Retinal pigment epithelial cell (primary cell): ENCODE measurements at regions not wholly inside any gene's neighbourhood (a gene's known extent, or its start where the extent isn't known, plus 50 kb on each side); places are given as distances from the start of the nearest gene placed in this dataset.

ENCODE experiments used
- DNase-seq: peaks from one replicate; pipeline ENCODE4 v3.0.0-alpha.2; 2010; ENCODE audit warnings: low read depth
- H3K4me3 ChIP-seq: 2 replicates; pipeline ENCODE4 v1.5.1; 2011; ENCODE audit warnings: mild to moderate bottlenecking, low read length, control low read depth, moderate library complexity
- TF ChIP-seq, protein P1 (sequence below): conservative IDR thresholded peaks from 2 replicates; pipeline ENCODE4 v1.5.1; 2011; ENCODE audit warnings: low read depth, low read length, control low read depth, inconsistent platforms

DNA sequence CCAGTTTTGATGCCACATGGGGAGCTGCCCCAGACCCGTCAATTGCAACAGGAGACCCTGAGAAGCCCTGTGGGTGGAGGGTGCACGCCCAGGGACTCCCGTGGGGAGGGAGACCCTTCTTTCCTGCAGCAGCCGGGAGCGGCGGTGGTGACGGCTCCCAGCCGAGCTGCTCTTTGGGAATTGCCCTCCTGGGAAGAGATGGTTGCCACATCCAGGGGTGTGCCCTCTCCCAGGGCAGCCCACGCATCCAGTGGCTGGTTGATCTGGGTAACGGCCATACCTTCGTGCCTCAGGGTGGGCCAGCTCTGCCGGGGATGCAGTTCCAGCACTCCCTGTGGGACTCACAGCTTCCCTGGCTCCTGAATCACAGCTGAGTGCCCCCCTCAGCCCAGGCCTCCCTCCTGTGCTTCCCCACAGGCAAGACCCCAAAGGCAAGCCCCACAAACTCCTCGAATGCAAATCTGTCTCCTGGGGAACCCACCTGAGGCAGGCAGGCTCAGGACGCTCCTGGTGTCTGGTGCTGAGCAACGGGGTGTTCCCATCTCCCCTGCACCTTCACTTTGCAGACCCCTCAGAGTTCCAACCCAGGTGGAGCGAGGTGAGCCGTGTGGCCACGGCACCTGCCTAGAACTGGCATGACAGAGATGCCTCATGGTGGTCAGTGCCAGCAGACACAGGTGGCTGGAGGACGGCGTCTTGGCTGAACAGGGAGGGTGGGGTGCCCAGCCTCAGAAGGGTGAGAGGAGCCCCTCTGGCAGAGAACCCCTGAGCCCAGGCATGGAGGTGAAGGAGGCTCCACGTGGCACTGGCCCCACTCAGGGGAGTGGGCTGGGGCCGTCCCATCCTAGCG, 1027.4 kb downstream of the BRD1 start:
- DNase-seq, result no peak
- H3K4me3 ChIP-seq, result no peak overlapping the region
- TF ChIP-seq, protein P1, sequence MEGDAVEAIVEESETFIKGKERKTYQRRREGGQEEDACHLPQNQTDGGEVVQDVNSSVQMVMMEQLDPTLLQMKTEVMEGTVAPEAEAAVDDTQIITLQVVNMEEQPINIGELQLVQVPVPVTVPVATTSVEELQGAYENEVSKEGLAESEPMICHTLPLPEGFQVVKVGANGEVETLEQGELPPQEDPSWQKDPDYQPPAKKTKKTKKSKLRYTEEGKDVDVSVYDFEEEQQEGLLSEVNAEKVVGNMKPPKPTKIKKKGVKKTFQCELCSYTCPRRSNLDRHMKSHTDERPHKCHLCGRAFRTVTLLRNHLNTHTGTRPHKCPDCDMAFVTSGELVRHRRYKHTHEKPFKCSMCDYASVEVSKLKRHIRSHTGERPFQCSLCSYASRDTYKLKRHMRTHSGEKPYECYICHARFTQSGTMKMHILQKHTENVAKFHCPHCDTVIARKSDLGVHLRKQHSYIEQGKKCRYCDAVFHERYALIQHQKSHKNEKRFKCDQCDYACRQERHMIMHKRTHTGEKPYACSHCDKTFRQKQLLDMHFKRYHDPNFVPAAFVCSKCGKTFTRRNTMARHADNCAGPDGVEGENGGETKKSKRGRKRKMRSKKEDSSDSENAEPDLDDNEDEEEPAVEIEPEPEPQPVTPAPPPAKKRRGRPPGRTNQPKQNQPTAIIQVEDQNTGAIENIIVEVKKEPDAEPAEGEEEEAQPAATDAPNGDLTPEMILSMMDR, result no peak

DNA sequence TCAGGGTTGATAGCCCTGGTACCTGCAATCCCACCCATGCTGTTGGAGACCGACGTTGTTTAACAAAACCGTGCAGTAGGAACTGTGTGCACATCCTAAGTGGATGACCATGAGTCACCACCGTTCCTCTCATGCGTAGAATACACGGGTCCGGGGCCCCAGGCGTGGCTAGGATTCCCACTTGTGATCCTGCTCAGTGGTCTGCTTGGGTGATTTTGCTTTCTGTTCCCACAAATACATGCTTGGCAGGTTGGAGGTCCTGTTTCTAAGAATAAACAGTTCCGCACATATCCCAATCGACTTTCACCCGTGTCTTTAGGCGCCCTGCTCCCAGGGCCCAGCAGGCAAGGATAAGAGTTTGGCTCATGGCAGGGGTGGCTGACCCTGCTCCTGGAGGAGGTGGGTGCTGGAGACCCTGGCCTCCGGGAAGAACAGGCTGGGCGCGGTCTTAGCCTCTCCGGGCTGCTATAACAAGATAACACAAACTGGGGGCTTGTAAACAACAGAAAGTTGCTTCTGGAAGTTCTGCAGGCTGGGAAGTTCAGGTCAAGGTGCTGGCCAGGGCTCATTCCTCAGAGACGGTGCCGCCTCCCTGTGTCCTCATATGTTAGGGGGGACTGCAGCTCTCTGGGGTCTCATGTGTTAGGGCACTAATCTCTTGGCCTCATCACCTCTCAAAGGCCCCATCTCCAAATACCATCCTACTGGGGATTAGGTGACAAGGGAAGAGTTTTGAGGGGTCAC, 1028.3 kb downstream of the BRD1 start:
- H3K4me3 ChIP-seq, result no peak overlapping the region
- TF ChIP-seq, protein P1, result no peak
- DNase-seq, result no peak

DNA sequence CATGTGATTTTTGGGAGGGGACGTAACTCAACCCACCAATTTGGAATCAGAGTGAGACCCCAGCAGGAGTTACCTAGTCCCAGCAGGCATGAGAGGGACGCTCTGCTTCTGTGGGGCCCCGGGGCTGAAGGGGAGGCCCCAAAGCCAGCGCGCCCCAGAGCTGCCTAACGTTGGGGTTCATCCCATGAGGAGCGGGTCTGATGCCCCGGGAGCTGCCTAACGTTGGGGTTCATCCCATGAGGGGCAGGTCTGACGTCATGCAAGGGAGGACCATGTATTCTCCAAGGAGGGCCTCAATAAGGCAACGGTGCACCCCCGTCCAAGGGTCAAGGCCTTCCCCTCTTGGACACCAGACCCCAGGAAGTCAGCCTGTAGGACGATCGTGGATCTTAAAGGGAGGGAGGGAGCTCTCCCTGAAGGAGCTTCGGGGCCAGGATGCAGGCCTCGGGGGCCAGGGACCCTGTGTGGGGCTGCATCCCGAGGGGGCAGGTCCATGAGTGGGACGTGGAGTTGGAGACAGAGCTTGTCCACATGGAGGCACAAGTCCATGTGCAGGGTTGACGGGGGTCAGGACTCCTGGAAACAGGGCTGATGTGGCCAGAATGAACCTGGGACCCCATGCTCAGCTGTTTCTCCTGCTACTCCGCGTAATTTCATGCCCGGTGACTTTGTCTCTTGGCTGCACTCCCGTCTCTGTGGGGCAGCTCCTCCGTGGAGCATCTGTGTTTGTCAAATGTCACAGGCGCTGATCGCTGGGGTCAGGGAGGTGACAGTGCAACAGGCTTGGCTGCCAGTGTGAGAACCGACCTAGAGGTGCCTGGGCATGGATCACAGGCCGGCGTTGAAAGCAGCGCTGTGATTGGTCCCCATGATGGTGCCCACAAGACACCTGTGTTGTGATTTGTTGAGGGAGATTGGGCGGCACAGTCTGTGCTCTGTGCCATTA, 1029.1 kb downstream of the BRD1 start:
- TF ChIP-seq, protein P1, result no peak
- no peak overlapping the region for H3K4me3 ChIP-seq
- no peak for DNase-seq

DNA sequence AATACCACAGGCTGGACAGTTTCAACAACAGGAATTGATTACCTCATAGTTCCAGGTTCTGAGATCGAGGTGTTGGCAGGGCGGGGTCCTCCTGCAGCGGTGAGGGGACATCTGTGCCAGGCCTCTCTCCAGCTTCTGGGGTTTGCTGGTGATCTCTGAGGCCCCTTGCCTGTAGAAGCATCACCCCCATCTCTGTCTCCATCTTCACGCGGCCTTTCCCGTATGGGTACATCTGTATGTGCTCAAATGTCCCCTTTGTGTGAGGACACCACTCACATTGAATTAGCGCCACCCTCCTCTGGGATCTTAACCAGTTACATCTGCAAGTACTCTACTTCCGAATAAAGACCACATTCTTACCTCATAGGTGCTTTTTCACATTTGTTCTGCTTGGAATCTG, 1029.9 kb downstream of the BRD1 start:
- no peak overlapping the region for H3K4me3 ChIP-seq
- DNase-seq, result no peak
- TF ChIP-seq, protein P1, result no peak

DNA sequence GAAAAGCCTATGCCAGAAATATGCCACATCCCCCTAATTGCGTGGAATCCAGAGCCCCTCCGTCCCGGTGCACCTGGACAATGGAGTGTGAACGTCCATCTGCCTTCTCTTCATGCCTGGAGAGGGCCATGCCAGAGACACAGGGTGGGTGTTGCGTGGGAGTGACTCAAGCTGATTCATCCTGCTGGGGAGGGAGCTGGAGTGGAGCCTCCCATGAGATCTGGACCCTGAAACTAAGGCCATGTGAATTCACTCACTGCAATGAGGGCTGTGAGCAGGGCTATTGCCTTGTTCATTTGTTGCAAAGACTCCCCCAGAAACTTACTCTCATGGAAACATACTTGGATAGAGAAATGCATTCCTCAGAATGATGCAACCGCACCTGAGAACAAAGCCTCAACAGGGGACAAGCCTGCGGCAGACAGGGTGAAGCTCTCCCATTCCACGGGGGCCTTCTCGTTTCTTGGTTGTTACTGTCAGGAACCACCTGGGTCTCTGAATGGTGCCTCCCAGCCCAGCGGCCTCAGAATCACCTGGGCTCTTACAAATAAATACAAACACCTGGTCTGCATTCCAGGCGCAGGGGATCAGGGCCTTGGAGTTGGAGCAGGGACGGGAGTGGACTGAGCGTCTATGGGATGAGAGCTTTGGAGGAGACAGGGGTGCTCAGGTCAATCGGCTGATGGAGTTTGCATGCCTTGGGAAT, 1031.2 kb downstream of the BRD1 start:
- no peak for DNase-seq
- no peak overlapping the region for H3K4me3 ChIP-seq
- TF ChIP-seq, protein P1, result no peak

DNA sequence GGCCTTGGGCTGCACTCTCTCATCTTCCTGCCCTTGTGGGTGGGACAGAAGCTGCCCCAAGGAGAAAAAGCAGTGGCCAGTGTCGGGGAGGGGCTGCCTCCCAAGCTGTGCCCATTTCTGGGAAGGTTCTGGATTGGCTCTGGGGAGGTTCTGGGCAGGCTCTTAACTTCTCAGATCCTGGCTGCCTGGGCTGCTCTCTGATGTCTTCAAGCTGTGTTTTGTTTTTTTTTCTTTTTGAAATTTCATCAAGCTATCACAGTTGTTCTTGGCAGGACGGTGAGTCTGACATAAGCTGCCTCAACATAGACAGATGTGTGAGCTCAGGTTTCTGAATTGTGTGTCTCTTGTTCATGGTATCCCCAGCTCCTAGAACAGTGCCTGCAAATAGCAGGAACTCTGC, 1032.0 kb downstream of the BRD1 start:
- no peak for DNase-seq
- no peak overlapping the region for H3K4me3 ChIP-seq
- TF ChIP-seq, protein P1, result no peak
